NOMO-1 treated with dmso at 0.1 percent for 144 hours (cell line): ENCODE measurements at regions not wholly inside any gene's neighbourhood (a gene's known extent, or its start where the extent isn't known, plus 50 kb on each side); places are given as distances from the start of the nearest gene placed in this dataset.

ENCODE experiments used
- DNase-seq: peaks from one replicate; lab custom pipeline; 2025; ENCODE audit not compliant: unreplicated experiment; lab: John Stamatoyannopoulos, UW

GRCh38 chr17:77707546-77707945, 251.0 kb upstream of the TNRC6C start:
- DNase-seq, result no peak

- DNase-seq, result no peak
These were observed 250.5 kb upstream of the TNRC6C start for GRCh38 chr17:77708049-77708448.

GRCh38 chr17:77708936-77709335, 249.6 kb upstream of the TNRC6C start:
- DNase-seq, result no peak

- no peak for DNase-seq
These were observed 248.9 kb upstream of the TNRC6C start for GRCh38 chr17:77709594-77709993.

DNA sequence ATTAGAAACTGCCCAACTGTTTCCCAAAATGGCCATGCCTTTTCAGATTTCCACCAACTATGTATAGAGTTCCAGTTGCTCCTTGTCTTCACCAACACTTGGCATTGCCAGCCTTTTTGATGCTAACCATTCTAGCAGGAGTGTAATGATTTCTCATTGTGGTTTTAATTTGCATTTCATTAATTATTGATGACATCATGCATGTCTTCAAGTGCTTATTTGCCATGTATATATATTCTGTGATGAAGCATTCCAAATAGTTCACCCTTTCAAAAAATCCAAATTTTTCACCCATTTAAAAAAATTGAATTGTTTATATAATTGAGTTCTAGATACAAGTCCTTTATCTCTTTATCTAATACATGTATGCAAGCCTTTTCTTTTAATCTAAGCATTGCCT, 245.9 kb upstream of the TNRC6C start:
- no peak for DNase-seq

- no peak for DNase-seq
These were observed 242.1 kb upstream of the TNRC6C start for GRCh38 chr17:77716289-77716926.

- DNase-seq, result no peak
These were observed 240.4 kb upstream of the TNRC6C start for GRCh38 chr17:77717941-77718668.

DNA sequence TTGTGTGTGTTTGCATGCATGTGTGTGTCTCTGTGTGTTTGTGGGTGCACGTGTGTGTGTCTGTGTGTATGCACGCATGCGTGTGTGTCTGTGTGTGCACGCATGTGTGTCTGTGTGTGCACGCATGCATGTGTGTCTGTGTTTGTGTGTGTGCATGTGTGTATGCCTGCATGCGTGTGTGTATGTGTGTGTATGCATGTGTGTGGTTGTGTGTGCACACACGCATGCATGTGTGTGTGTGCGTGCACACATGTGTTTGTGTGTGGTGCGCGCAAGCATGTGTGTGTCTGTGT, 239.9 kb upstream of the TNRC6C start:
- DNase-seq, result no peak

GRCh38 chr17:77719806-77720205, 238.7 kb upstream of the TNRC6C start:
- DNase-seq, result no peak

GRCh38 chr17:77720946-77721845, 237.3 kb upstream of the TNRC6C start:
- DNase-seq, result no peak

- no peak for DNase-seq
These were observed 236.7 kb upstream of the TNRC6C start for GRCh38 chr17:77721846-77722160.

GRCh38 chr17:77722366-77722765, 236.1 kb upstream of the TNRC6C start:
- no peak for DNase-seq

DNA sequence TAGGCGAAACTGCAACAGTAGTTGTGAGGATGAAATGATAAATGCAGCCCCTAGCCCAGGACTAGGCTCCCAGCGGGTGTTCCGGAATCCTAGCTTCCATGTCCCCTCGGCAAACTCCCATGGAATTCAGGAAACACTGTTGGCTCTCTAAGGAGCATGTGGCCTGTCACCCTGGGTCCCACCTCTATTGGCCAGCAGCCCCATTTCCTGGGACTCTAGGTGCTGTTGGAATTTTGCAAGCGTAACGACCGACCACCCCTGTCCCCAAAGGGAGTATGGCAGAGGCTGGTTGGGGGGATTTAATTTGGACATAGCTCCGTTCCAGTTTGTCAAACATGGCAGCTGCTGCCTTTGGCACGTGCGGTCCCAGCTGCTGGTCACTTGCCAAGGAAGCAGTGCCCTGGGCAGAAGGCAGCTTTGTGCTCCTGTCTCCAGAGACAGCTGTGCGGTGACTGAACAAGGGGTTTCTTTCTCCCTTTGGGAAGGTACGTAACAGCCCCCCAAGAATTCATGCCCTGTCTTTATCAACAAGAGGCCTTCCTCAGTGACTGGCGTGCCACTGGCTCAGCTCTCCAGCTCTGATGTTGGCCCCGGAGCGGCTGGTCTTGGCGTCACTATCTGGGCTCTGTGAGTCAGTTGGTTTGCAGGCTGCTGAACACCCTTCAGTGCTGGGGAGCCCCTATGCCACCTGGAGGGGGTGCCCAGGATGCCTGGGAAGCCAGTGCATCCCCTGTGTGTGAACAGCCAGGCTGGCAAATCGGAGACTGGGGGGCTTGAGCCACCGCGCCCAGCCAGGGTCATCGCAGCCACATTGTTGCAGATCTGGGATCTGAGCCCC, 235.2 kb upstream of the TNRC6C start:
- DNase-seq, result no peak

DNA sequence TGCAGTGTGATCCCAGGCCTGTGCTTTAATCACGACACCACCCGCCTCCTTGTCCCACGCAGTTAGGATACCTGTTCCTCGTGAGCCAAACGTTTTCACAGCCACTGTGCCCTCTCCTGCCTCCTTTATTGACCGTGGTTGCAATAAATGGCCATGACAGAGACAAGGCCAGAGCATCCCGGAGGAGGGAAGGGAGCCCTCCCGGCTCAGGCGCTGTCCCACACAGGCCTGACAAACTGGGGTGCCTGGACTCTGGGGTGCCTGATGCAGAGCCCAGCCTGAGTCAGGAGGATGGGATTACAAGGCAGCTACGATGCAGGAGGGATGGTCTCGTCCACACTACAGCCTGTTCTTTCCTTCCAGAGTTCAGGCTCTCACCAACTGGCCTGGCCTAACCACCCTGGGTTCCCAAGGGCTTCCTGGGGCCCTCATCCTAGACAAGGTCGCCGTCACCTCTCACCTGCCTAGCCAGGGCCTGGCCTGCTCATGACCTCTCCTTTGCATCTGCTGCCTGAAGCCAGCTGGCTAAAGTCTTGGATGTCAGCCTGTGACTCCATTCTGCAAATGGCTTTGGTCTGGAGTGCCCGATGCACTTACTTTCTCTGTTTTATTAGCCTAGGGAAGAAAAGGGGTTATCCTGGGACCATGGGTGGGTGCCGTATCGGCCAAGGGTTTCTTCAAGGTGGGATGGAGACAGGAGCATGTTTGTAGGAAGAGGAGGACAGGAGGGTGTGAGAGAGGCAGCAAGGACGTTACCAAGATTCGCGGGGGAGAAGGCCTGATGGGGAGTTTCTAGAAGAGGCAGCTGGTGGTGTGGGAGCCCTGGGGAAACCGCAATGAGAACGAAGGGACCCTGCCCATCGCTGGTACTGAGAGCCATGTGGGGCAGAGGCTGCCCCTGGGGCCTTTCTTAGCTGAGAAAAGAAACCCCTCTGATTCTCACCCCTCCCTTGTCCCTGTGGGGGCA, 234.3 kb upstream of the TNRC6C start:
- no peak for DNase-seq

- DNase-seq, result no peak
These were observed 233.5 kb upstream of the TNRC6C start for GRCh38 chr17:77724876-77725615.

GRCh38 chr17:77725846-77726245, 232.7 kb upstream of the TNRC6C start:
- no peak for DNase-seq

GRCh38 chr17:77726549-77727006, 231.9 kb upstream of the TNRC6C start:
- no peak for DNase-seq

- DNase-seq, result no peak
These were observed 231.4 kb upstream of the TNRC6C start for GRCh38 chr17:77727037-77727615.

DNA sequence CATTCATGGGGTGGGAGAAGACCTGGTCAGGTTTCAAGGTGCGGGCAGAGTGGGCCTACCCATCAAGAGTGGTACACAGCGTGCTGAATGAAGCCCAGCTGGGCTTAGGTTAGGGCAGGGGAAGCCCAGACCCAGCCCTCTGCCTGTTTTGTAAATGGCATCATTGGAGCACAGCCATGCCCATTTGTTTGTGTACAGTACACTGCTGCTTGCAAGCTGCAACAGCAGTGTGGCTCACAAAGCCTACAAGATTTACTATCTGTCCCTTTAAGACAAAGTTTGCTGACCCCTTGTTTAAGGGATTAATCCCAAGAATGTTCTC, 230.1 kb upstream of the TNRC6C start:
- DNase-seq, result no peak
